GM19452 (cell line): ENCODE measurements at regions not wholly inside any gene's neighbourhood (a gene's known extent, or its start where the extent isn't known, plus 50 kb on each side); places are given as distances from the start of the nearest gene placed in this dataset.

ENCODE experiments used
- ATAC-seq: cut with Tn5 transposase; IDR thresholded peaks from one replicate; pipeline ENCODE4 v1.9.1; 2021; ENCODE audit not compliant: unreplicated experiment

- no peak for ATAC-seq
These were observed 471.5 kb downstream of the SPRY1 start for GRCh38 chr4:123867910-123868587.

- no peak for ATAC-seq
These were observed 473.0 kb downstream of the SPRY1 start for GRCh38 chr4:123869286-123870215.

- ATAC-seq = no peak
These were observed 473.8 kb downstream of the SPRY1 start for GRCh38 chr4:123870216-123870876.

- no peak for ATAC-seq
These were observed 474.7 kb downstream of the SPRY1 start for GRCh38 chr4:123871341-123871740.

- no peak for ATAC-seq
These were observed 477.5 kb downstream of the SPRY1 start for GRCh38 chr4:123874063-123874462.

GRCh38 chr4:123876143-123876542, 479.5 kb downstream of the SPRY1 start:
- ATAC-seq = no peak

GRCh38 chr4:123876671-123877101, 480.1 kb downstream of the SPRY1 start:
- ATAC-seq = no peak

GRCh38 chr4:123877551-123877950, 481.0 kb downstream of the SPRY1 start:
- ATAC-seq = no peak

GRCh38 chr4:123878976-123879375, 482.4 kb downstream of the SPRY1 start:
- no peak for ATAC-seq

- no peak for ATAC-seq
These were observed 484.0 kb downstream of the SPRY1 start for GRCh38 chr4:123880631-123881030.

- ATAC-seq = no peak
These were observed 488.3 kb downstream of the SPRY1 start for GRCh38 chr4:123884922-123885321.

GRCh38 chr4:123889507-123889906, 492.9 kb downstream of the SPRY1 start:
- ATAC-seq = no peak

GRCh38 chr4:123890889-123891288, 494.3 kb downstream of the SPRY1 start:
- ATAC-seq = no peak

GRCh38 chr4:123891881-123892280, 495.3 kb downstream of the SPRY1 start:
- ATAC-seq = no peak

- ATAC-seq = no peak
These were observed 495.9 kb downstream of the SPRY1 start for GRCh38 chr4:123892368-123892976.

- ATAC-seq = no peak
These were observed 496.7 kb downstream of the SPRY1 start for GRCh38 chr4:123893011-123893981.

- no peak for ATAC-seq
These were observed 500.0 kb downstream of the SPRY1 start for GRCh38 chr4:123896446-123897071.

- no peak for ATAC-seq
These were observed 502.5 kb downstream of the SPRY1 start for GRCh38 chr4:123898946-123899666.

- ATAC-seq = no peak
These were observed 508.3 kb downstream of the SPRY1 start for GRCh38 chr4:123904882-123905281.
